Keratinocyte (primary cell): ENCODE measurements at regions not wholly inside any gene's neighbourhood (a gene's known extent, or its start where the extent isn't known, plus 50 kb on each side); places are given as distances from the start of the nearest gene placed in this dataset.

Experiments used
- DNase-seq: peaks from one replicate; pipeline ENCODE4 v3.0.0-alpha.2; 2011; ENCODE audit warnings: low read depth, missing footprints, low spot score
- FAIRE-seq: peaks from 2 replicates; lab custom pipeline; 2011; peaks lifted over from hg19 to GRCh38; lab: Jason Lieb, UNC
- H2AFZ ChIP-seq: 2 replicates; pipeline ENCODE4 v1.6.0; 2012; ENCODE audit warnings: low read length, control low read depth, inconsistent platforms; ENCODE audit not compliant: control insufficient read depth
- H3K27ac ChIP-seq: 2 replicates; pipeline ENCODE4 v1.5.1; 2011; ENCODE audit warnings: low read length; ENCODE audit not compliant: control insufficient read depth, insufficient read depth
- H3K27me3 ChIP-seq: 3 replicates; pipeline ENCODE4 v1.6.0; 2011; ENCODE audit warnings: low read length; ENCODE audit not compliant: control insufficient read depth, insufficient read depth; ENCODE audit errors: extremely low read depth
- H3K36me3 ChIP-seq, 2 experiments: 2 replicates in 1 of 2; 3 replicates in 1 of 2; pipeline ENCODE4 v1.5.1; 2011; ENCODE audit warnings: low read length in 2 of 2, mild to moderate bottlenecking in 1 of 2; ENCODE audit not compliant: control insufficient read depth in 2 of 2, insufficient read depth in 2 of 2; ENCODE audit errors: extremely low read depth in 1 of 2
- H3K4me1 ChIP-seq: 3 replicates; pipeline ENCODE4 v1.5.1; 2011; ENCODE audit warnings: low read length; ENCODE audit not compliant: control insufficient read depth, insufficient read depth; ENCODE audit errors: extremely low read depth
- H3K4me2 ChIP-seq: 3 replicates; pipeline ENCODE4 v1.6.0; 2011; ENCODE audit warnings: low read depth, low read length; ENCODE audit not compliant: control insufficient read depth, insufficient read depth; ENCODE audit errors: extremely low read depth
- H3K4me3 ChIP-seq, 3 experiments: fragments of 200-600 bp in 1 of 3; sonication (generic) in 1 of 3; 2 replicates in 2 of 3; 3 replicates in 1 of 3; pipeline ENCODE4 v1.5.1; 2011 to 2016; ENCODE audit warnings: low read length in 3 of 3, mild to moderate bottlenecking in 3 of 3, control low read depth in 2 of 3, inconsistent platforms in 1 of 3, low read depth in 1 of 3, mixed read lengths in 1 of 3, mixed run types in 1 of 3, moderate library complexity in 1 of 3; ENCODE audit not compliant: control insufficient read depth in 2 of 3, insufficient read depth in 2 of 3; ENCODE audit errors: extremely low read depth in 1 of 3
- H3K79me2 ChIP-seq: 2 replicates; pipeline ENCODE4 v1.6.0; 2012; ENCODE audit warnings: low read length; ENCODE audit not compliant: control insufficient read depth, insufficient read depth
- H3K9ac ChIP-seq: 3 replicates; pipeline ENCODE4 v1.6.0; 2011; ENCODE audit warnings: low read length; ENCODE audit not compliant: control insufficient read depth, insufficient read depth; ENCODE audit errors: extremely low read depth
- H3K9me1 ChIP-seq: 3 replicates; pipeline ENCODE4 v1.6.0; 2011; ENCODE audit warnings: low read length; ENCODE audit not compliant: control insufficient read depth, insufficient read depth; ENCODE audit errors: extremely low read depth
- H3K9me3 ChIP-seq: 2 replicates; pipeline ENCODE4 v1.5.1; 2012; ENCODE audit warnings: low read depth, low read length; ENCODE audit not compliant: control insufficient read depth
- H4K20me1 ChIP-seq: 3 replicates; pipeline ENCODE4 v1.6.0; 2011; ENCODE audit warnings: low read length; ENCODE audit not compliant: control insufficient read depth, insufficient read depth; ENCODE audit errors: extremely low read depth
- EZH2 ChIP-seq: IDR thresholded peaks from one replicate; pipeline ENCODE4 v1.6.1; 2012; ENCODE audit warnings: inconsistent platforms, mild to moderate bottlenecking, low read length, moderate library complexity
- dilution Hi-C: fragments of 300-500 bp; cut with MboI; formaldehyde crosslinking; loops from one replicate; pipeline ENCODE4 v1.7.0; 2020; ENCODE audit warnings: low sequenced_read_pairs; ENCODE audit not compliant: extremely low pct_ligation_motif_present
- TF ChIP-seq, protein P1 (sequence below), 3 experiments: IDR thresholded peaks in 1 of 3; conservative IDR thresholded peaks in 1 of 3; optimal IDR thresholded peaks in 1 of 3; 2 replicates in 2 of 3; 3 replicates in 1 of 3; pipeline versions ENCODE3 to v1.5.1; 2011; ENCODE audit warnings: low read length in 3 of 3, mild to moderate bottlenecking in 3 of 3, moderate library complexity in 2 of 3, control low read depth in 1 of 3, inconsistent platforms in 1 of 3; ENCODE audit not compliant: insufficient read depth in 2 of 3; ENCODE audit errors: extremely low read depth in 1 of 3

DNA sequence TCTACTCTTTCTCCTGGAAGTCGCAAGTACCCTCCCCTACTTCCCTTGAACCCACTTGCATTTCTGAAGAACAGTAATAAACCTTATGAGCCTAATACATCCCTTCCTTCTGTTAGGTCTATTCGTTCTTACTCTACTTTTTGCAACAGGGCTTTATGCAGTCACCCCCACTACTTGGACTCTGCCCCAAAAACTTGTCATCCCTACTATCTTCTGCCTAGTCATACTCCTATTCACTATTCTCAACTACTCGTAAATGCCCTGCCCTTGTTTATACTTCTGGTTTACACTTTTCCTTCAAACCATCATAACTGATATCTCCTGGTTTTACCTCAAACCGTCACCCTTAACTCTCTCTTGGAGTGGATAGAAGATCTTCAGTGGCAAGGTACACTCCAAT is 55.2 kb upstream of the SLIT2 start:
- Histone ChIP-seq H3K79me2 (no peaks in the 10 kb centered on the region), H3K4me2 (no peak overlapping the region), H3K9me1 (no peaks in the 10 kb centered on the region), H3K27me3 (no peaks in the 10 kb centered on the region), H2AFZ (no peak overlapping the region), H4K20me1 (no peaks in the 10 kb centered on the region), H3K9me3 (no peaks in the 10 kb centered on the region), H3K4me1 (peaks cover 36% of the 10 kb centered on the region), H3K9ac (no peak overlapping the region), H3K4me3 (no peak overlapping the region), H3K27ac (no peak overlapping the region), H3K36me3 (no peaks in the 10 kb centered on the region)
- dilution Hi-C loops, result no loop called here
- no peak for FAIRE-seq
- TF ChIP-seq, protein P1, sequence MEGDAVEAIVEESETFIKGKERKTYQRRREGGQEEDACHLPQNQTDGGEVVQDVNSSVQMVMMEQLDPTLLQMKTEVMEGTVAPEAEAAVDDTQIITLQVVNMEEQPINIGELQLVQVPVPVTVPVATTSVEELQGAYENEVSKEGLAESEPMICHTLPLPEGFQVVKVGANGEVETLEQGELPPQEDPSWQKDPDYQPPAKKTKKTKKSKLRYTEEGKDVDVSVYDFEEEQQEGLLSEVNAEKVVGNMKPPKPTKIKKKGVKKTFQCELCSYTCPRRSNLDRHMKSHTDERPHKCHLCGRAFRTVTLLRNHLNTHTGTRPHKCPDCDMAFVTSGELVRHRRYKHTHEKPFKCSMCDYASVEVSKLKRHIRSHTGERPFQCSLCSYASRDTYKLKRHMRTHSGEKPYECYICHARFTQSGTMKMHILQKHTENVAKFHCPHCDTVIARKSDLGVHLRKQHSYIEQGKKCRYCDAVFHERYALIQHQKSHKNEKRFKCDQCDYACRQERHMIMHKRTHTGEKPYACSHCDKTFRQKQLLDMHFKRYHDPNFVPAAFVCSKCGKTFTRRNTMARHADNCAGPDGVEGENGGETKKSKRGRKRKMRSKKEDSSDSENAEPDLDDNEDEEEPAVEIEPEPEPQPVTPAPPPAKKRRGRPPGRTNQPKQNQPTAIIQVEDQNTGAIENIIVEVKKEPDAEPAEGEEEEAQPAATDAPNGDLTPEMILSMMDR (optimal IDR thresholded peaks at IDR 0.05 in 1 of 3, IDR thresholded peaks at IDR 0.05 in 1 of 3, conservative IDR thresholded peaks at IDR 0.05 in 1 of 3; ENCODE audit: extremely low read depth in 1 of 3, insufficient read depth in 2 of 3, low read length in 3 of 3), result no peak
- TF ChIP-seq EZH2, result no peak
- no peak for DNase-seq

DNA sequence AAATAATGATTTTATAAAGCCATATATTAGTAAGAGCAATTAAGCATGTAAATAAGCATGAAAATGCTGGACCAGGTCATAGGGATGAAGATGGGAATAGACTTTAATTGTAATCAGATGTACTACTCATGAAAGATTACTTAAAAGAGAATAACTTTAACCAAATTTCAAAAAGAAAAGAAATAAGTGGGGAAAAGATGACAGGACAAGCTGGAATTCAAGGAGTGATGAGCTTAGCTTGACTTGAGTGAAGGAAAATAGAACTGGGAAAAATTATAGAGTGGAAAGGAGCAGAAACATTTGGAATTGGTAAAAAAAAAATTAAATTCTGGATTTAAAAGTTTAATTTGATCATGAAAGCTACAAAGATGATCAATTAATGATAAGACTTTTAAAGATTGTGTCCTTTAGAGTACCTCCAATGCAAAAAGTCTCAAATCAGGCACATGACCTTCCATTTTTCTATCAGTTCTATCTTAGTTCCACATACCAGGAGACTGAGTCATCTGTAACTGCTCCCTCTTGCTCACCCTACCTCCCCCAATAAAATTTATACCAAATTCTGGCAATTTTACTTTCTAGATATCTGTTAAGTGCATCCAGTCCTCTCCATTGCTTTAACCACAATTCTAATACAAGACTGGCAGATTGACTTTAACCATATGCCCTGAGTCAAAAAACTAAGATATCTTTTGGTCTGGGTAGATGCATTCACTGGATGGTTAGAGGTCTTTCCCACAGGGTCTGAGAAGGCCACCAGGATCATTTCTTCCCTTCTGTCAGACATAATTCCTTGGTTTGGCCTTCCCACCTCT is 56.4 kb upstream of the SLIT2 start:
- Histone ChIP-seq H4K20me1 (no peaks in the 10 kb centered on the region), H3K36me3 (no peaks in the 10 kb centered on the region), H3K4me3 (no peak overlapping the region), H3K79me2 (no peaks in the 10 kb centered on the region), H3K4me2 (peak overlapping the region; percentile 38), H3K27ac (peak overlapping the region; percentile 82), H3K27me3 (no peaks in the 10 kb centered on the region), H3K4me1 (peaks cover 36% of the 10 kb centered on the region), H3K9ac (no peak overlapping the region), H3K9me1 (no peaks in the 10 kb centered on the region), H3K9me3 (no peaks in the 10 kb centered on the region), H2AFZ (no peak overlapping the region)
- dilution Hi-C loops, result no loop called here
- FAIRE-seq, result peak; percentile 46
- DNase-seq, result peak; percentile 13
- TF ChIP-seq EZH2, result no peak
- TF ChIP-seq, protein P1 (optimal IDR thresholded peaks at IDR 0.05 in 1 of 3, IDR thresholded peaks at IDR 0.05 in 1 of 3, conservative IDR thresholded peaks at IDR 0.05 in 1 of 3; ENCODE audit: extremely low read depth in 1 of 3, insufficient read depth in 2 of 3, low read length in 3 of 3), result no peak
